HG02840 (cell line): ENCODE measurements at regions not wholly inside any gene's neighbourhood (a gene's known extent, or its start where the extent isn't known, plus 50 kb on each side); places are given as distances from the start of the nearest gene placed in this dataset.

ENCODE experiments used
- ATAC-seq: cut with Tn5 transposase; IDR thresholded peaks from one replicate; pipeline ENCODE4 v1.9.1; 2021; ENCODE audit warnings: mild to moderate bottlenecking, moderate library complexity, moderate number of reproducible peaks; ENCODE audit not compliant: unreplicated experiment, low FRiP score

- ATAC-seq = no peak
These were observed 84.7 kb upstream of the THBS1 start for GRCh38 chr15:39495871-39496840.

- ATAC-seq = no peak
These were observed 83.7 kb upstream of the THBS1 start for GRCh38 chr15:39497016-39497758.

GRCh38 chr15:39497759-39498565 is 82.9 kb upstream of the THBS1 start:
- ATAC-seq = no peak

GRCh38 chr15:39498629-39499028 is 82.2 kb upstream of the THBS1 start:
- no peak for ATAC-seq

GRCh38 chr15:39499042-39499441 is 81.8 kb upstream of the THBS1 start:
- ATAC-seq = no peak

- ATAC-seq = no peak
These were observed 81.2 kb upstream of the THBS1 start for GRCh38 chr15:39499681-39500080.

GRCh38 chr15:39501366-39502081 is 79.4 kb upstream of the THBS1 start:
- ATAC-seq = no peak

GRCh38 chr15:39502082-39502447 is 78.8 kb upstream of the THBS1 start:
- ATAC-seq = no peak

- no peak for ATAC-seq
These were observed 78.2 kb upstream of the THBS1 start for GRCh38 chr15:39502611-39503195.

GRCh38 chr15:39503526-39503925 is 77.4 kb upstream of the THBS1 start:
- no peak for ATAC-seq

GRCh38 chr15:39504808-39505207 is 76.1 kb upstream of the THBS1 start:
- no peak for ATAC-seq

GRCh38 chr15:39506146-39506545 is 74.7 kb upstream of the THBS1 start:
- no peak for ATAC-seq

GRCh38 chr15:39508536-39508935 is 72.3 kb upstream of the THBS1 start:
- ATAC-seq = no peak

- ATAC-seq = no peak
These were observed 70.7 kb upstream of the THBS1 start for GRCh38 chr15:39510001-39510701.

- ATAC-seq = no peak
These were observed 69.6 kb upstream of the THBS1 start for GRCh38 chr15:39511000-39511915.

GRCh38 chr15:39511916-39512260 is 69.0 kb upstream of the THBS1 start:
- ATAC-seq = no peak

- no peak for ATAC-seq
These were observed 68.2 kb upstream of the THBS1 start for GRCh38 chr15:39512643-39513042.

GRCh38 chr15:39513936-39514335 is 66.9 kb upstream of the THBS1 start:
- ATAC-seq = no peak
